CD4-positive, alpha-beta T cell treated with Interleukin-6 for 4 hours (primary cell): ENCODE measurements at regions not wholly inside any gene's neighbourhood (a gene's known extent, or its start where the extent isn't known, plus 50 kb on each side); places are given as distances from the start of the nearest gene placed in this dataset.

Source experiments
- DNase-seq: peaks from one replicate; pipeline ENCODE4 v3.0.0-alpha.2; 2020; ENCODE audit warnings: mixed read lengths

- DNase-seq = no peak
Observed at GRCh38 chr12:24759155-24759554, 189.7 kb downstream of the BCAT1 start.

GRCh38 chr12:24756479-24757024 lies 192.3 kb downstream of the BCAT1 start:
- DNase-seq = no peak

GRCh38 chr12:24754690-24755638 lies 193.9 kb downstream of the BCAT1 start:
- DNase-seq = no peak

DNA sequence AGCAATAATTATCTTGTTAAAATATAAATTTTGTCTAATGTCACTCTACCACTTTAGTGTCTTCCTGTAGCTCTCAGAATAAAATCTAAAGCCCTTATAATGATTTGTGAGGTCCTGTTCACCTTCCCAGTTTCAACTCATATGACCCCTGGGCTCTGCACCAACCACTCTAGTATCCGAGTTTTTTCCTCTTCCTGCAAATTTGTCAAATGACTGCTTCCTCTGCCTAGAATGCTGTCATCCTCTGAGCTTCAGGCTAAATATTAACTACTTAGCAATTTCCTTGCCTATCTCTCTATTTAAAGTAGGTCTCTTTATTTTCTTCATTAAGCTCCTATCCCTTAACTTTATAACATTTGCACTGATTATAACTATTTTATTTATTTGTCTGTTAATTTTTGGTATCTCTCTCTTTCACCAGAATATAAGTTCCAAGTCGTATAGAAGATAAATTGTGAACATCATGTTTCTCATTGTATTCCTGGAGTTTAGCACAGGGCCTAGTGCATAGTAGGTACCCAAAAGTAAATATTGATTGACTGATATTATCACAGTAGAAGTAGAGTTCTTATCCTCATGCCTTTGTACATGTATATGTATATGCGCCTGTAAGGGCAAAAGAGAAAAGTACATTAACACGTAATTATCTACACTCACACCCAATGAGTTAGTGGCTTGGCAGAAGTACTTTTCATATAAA lies 196.0 kb downstream of the BCAT1 start:
- DNase-seq = no peak

DNA sequence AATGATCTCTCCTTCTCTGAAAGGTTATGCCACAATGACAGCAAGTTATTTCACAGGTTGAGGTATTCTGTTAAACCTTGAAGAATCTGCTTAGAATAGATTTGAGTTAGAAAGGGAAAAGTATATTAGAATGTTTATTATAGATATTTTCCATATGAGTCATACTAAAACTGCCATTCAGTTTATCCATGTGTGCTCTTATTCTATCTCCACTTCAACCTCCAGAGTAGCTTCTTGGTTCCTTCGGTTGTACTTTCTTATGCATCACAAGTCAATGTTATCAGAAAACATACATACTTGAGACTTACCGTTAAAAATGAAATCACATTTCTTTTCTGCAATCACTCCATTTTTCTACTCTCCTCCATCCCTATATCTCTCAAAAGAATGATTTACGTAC lies 197.7 kb downstream of the BCAT1 start:
- no peak for DNase-seq

DNA sequence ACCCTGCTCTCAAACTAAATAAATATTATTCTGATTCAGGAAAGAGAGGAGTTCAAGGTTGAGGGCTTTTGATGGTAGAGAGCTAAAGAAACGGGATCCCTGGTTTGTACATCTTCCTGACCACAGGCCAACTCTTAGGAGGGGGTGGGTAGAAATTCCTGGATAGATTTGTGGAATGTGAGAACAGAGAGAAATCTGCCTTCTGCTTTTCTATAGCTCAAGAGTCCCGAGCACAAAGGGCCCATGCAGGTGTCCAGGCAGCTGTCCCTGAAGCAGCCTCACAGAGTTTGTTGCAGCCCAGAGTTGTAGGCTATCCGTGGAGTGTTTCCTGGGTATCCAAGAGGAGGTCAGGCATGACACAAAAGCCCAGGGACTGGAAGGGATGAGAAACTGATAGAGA lies 198.6 kb downstream of the BCAT1 start:
- no peak for DNase-seq

GRCh38 chr12:24749171-24749570 lies 199.7 kb downstream of the BCAT1 start:
- DNase-seq = no peak

GRCh38 chr12:24748326-24748725 lies 200.6 kb downstream of the BCAT1 start:
- no peak for DNase-seq

DNA sequence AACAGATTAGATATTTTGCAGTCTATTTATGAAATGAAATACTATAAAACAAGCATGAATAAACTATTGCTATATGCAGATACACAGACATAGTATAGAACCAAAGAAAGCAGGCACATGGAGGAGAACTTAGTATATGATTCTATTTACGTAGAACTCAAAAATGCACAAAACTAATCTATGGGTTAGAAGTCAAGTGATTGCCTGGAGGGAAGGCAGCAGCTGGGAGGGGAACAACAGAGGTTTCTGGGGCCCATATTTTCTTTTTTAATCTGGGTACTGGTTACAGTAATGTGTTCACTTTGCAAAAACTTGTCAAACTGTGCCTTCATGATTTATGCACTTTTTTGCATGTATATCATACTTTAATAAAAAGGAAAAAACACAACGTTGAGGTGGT lies 202.0 kb downstream of the BCAT1 start:
- no peak for DNase-seq

GRCh38 chr12:24746006-24746671 lies 202.8 kb downstream of the BCAT1 start:
- DNase-seq = no peak

GRCh38 chr12:24743941-24744793 lies 204.7 kb downstream of the BCAT1 start:
- DNase-seq = no peak

GRCh38 chr12:24742378-24742777 lies 206.5 kb downstream of the BCAT1 start:
- no peak for DNase-seq

DNA sequence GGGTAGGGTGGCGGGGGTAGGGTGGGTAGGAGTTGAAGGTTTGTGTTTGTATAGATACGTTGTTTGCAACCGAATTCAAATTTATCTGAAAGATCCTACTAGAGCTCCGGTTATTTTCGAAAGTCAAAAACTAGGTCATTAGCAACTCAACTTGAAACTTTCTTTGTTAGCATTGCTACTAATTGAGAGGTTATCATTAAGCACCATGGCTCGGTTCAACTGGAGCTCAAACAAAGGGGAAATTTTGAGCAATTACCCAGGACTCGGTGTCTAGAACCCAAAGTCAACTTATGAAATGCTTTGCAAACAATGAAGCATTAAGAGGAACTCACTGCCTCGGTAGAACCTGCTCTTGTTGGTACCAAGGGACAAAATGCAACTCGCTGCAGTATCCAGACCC lies 207.7 kb downstream of the BCAT1 start:
- DNase-seq = no peak

DNA sequence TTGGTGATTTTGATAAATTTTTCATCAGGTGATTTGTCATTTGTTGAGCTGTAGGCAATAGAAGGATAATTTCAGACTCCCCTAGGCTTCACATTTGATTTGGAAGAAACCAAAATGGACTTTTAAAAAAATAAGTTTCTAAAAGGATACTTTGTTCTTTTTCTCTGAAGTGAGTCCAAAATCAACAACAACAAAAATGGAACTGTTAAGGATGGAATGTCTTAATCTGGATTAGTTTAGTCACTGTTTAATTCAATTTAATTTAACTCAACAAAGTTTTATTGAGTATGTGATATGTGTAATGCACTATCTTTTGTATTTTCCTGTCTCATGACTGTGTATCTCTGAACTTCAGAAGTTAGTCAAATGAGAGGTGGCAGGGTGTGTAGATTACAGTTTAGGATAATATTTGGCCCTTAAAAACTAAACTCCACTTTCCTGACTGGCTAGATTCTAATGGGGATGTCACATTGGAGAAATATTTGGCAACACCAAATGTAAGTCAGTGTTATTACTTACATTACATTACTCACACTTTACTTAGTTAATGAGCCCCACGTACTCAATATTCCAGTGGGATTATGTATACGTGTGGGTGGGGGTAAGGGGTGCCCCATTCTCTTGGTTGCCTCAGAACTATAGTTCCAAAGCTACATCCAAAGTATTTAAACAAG lies 209.7 kb downstream of the BCAT1 start:
- DNase-seq = no peak

DNA sequence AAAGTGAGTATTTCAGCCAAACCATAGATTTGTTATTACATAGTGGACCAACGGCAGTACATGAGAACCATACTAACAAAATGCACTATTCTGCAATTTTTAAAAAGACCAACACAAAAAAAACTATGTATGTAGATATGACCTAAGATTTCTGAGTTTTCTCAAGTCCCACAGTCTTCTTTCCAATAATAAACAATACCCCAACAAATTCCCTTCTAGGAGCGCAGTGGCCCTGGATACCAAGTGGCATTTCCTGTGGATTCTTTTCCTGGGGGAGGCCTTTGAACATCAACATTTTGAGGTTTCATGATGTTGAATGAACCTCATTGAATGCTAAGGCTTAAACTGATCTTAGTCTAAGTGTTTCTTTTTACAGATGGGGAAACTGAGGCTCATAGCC lies 210.5 kb downstream of the BCAT1 start:
- no peak for DNase-seq

GRCh38 chr12:24731596-24731995 lies 217.3 kb downstream of the BCAT1 start:
- DNase-seq = no peak

DNA sequence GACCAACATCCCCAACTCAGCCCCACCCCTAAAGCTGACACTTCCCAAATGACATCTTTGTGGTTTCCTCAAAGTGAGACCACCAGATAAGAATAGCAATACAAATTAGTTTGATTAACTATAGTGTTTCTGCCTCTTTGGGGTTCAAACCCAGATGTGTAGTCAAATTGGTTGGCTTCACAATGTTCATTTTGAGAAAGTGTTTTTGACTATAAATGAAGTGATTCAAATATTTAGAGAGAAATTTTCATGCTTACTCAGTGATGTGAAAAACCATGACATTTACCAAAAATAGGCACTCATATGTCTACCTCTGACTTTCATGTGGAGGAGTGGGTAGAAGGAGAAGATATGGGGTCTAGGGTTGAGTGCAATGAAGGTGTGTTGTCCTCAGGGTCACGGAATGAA lies 218.4 kb downstream of the BCAT1 start:
- DNase-seq = no peak

- DNase-seq = no peak
Observed at GRCh38 chr12:24728826-24729225, 220.1 kb downstream of the BCAT1 start.

DNA sequence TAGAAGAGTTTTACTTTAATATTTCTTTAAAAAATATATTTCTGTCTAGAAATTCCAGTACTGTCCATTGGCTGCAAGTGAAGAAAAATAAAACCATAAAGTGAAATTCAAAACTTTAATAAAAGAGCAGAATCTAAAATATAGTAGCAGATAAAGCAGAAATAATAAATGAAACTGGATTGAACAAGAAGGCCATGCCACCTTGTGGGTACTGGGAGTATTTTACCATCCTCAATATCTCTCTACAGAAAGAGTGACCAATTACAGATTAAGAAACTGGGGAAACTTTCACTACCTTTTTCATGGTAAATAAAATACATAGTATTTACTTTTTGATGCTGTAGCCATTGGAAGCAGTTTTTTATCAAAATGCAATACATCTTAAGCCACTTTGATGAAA lies 220.5 kb downstream of the BCAT1 start:
- DNase-seq = no peak

DNA sequence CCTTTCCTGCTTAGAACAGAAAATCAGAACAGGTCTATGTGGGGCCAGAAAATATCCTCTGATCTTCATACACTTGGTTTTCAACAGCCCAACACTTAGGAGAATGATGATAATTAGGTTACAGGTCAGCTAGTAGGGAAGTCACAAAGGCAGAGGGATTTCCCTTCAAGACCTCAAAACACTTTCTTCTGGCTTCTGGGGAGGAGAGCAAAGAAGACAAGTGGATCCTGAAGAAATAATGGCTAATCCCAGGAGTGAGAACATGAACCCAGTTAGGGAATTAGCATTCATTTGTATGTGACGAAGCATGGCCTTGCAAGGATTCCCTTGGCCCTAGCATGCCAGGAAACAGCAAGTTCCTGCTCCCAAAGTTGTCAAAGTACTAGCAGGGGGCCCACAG lies 223.3 kb downstream of the BCAT1 start:
- DNase-seq = no peak

DNA sequence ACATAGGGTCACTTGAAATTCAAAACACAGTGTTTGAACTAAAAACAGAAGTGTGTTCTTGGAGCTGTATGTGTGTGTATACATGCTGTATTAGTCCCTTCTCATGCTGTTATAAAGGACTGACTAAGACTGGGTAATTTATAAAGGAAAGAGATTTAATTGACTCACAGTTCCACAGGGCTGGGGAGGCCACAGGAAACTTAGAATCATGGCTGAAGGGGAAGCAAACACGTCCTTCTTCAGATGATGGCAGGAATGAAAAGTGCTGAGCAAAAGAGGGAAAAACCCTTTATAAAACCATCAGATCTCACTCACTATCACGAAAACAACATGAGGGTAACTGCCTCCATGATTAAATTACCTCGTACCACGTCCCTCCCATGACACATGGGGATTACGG lies 224.1 kb downstream of the BCAT1 start:
- no peak for DNase-seq

DNA sequence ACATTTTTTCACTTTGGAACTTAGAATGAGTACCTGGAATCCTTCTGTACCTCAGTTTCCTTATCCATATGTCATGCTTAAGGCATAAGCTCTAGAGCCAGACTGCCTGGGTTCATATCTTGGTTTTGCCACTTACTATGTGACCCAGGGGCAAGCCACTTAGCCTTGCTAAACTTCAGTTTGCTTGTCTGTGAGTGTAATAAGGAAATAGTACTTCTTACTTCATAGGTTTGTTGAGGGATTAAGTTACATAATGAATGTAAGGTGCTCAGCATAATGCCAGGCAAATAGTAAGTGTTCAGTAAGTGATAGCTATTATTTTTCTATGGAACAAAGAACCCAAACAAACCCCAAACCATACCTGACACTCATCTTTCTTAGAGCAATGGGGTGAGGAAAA lies 225.1 kb downstream of the BCAT1 start:
- no peak for DNase-seq
